Activated CD8-positive, alpha-beta memory T cell treated with anti-CD3 and anti-CD28 coated beads for 36 hours (primary cell): ENCODE measurements at regions not wholly inside any gene's neighbourhood (a gene's known extent, or its start where the extent isn't known, plus 50 kb on each side); places are given as distances from the start of the nearest gene placed in this dataset.
"Not testable (repeated sequence)": the region's sequence is repeated elsewhere in the genome, so short reads cannot be mapped to it uniquely, and the experiment has no call there.

Experiments used
- CTCF ChIA-PET: fragments of 350-600 bp; sonication (Branson Sonifier 250); formaldehyde crosslinking; loops from one replicate; lab custom pipeline; 2021; ENCODE audit warnings: antibody characterized with exemption; lab: Charles Lee
- POLR2A ChIA-PET: fragments of 350-600 bp; sonication (Branson Sonifier 250); formaldehyde crosslinking; loops from one replicate; lab custom pipeline; 2021; ENCODE audit warnings: antibody characterized with exemption; lab: Charles Lee

- ChIA-PET CTCF (no interaction called here), POLR2A (no interaction called here)
Measured at GRCh38 chr3:13766128-13766527, 113.7 kb downstream of the WNT7A start.

DNA sequence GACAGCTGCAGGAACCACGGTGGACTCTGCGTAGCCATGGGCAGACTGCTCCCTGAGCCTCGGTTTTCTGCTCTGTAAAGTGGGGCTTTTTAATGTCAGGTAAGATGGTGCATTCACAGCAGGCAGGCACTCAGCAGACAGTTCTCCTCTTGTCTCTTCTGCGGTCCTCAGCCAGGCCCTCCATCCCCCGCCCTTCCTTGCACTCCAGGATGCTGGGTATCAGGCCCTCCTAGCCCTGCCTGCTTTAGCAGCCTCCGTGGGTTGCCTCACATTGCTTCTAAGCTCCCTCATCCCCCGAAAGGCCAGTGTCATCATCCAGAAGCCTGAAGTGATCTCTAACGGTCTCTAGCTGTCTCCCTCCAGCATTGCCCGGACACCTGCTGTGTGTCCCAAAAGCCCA lies 115.7 kb downstream of the WNT7A start:
- POLR2A ChIA-PET, result no interaction called here

DNA sequence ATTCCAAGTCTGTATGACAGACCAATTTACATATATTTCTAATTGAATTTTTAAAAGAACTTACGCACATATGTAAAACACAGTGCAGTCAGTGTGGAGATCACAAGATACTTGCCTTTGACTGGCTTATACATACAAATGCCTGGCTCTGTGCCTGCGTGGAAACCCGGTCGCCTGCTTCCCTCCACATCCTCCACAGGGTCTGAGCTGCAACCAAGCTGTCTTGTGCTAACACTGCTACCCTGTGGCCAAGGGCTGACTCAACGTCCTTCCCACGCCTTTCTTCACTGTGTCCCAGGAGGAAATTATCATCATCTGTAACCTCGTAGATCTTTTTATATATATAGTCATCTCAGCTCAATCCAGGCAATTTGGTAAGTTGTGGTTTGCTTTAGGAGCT lies 117.0 kb downstream of the WNT7A start:
- CTCF ChIA-PET, result no interaction called here
- POLR2A ChIA-PET, result no interaction called here

More for the DNA sequence above, 115.7 kb downstream of the WNT7A start:
- CTCF ChIA-PET, result no interaction called here

GRCh38 chr3:13750731-13751130 lies 129.1 kb downstream of the WNT7A start:
- CTCF ChIA-PET, result no interaction called here
- POLR2A ChIA-PET, result no interaction called here

DNA sequence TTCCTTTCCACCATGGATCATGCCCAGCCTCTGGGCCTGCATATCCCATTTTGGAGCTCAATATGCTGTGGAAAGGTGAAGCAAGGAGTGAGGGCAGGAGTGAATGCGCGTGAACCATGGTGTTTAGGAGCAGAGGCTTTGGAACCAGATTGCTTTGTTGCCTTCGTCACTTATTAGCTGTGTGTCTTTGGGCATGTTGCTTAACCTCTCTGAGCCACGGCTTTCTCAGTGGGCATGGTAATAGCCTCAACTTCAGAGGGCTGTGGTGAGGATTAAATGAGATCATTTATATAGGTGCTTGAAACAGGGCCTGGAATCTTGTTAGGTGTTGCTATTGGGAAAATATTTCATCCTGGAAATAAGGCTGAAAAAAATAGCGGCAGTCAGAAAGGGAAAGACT lies 129.7 kb downstream of the WNT7A start:
- CTCF ChIA-PET, result no interaction called here
- POLR2A ChIA-PET, result no interaction called here

DNA sequence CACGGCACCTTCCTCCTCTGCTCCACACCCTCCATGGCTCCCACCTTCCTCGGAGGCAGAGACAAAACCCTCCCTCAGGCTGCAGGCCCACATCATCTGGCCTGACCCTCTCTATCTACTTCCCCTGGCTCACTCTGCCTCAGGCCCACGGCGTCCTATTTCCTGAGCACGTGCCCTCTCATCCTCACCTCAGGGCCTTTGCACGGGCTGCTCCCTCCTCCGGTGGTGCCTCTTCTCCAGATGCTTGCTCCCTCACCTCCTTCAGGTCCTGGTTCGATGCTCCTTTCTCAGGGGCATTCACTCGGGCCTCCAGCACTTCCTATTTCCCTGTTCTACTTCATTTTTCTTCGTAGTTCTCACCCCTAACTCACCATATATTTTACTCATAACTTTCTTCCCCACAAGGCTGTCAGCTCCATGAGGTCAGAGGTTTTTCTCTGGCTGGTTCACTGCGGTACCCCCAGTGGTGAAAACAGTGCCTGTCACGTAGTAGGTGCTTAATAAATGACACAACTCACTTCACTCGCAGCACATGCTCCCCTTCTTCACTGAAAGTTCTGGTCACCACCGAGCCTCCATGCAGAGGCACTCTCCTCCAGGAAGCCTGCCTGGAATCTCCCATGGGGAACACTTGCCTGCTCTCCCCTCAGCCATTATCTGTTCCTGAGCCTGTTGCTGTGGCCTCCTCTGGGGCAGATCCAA lies 130.7 kb downstream of the WNT7A start:
- ChIA-PET POLR2A (no interaction called here), CTCF (no interaction called here)

DNA sequence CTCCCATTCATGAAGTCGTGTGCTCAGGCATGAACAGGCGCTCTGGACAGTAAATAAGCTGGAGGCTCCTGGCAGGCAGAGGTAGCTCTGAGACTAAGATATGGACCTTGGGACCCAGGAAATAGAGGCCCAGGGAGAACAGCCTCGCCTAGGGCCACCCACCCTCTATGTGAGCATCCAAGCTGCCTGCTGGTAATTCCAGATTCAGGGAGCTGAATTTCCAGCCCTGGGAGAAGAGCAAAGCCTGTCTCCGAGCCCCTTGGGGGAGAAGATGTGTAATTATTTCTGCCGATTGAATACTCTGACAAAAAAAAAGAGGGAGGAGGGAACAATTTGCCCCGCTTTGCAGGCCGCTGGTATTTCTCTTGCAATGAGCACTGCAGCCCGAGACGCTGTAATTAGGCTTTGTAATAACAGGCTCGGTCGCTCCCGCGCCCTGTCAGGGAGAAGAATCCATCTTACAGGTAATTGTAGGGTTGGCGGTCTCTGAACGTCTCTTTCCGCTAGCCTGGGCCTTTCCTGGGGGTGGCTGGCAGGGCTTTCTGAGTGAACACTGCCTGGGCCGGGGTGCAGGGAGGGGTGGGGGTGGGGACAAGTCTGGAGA lies 131.5 kb downstream of the WNT7A start:
- POLR2A ChIA-PET, result no interaction called here
- CTCF ChIA-PET, result no interaction called here

GRCh38 chr3:13747627-13748026 lies 132.2 kb downstream of the WNT7A start:
- POLR2A ChIA-PET, result no interaction called here
- CTCF ChIA-PET, result no interaction called here

DNA sequence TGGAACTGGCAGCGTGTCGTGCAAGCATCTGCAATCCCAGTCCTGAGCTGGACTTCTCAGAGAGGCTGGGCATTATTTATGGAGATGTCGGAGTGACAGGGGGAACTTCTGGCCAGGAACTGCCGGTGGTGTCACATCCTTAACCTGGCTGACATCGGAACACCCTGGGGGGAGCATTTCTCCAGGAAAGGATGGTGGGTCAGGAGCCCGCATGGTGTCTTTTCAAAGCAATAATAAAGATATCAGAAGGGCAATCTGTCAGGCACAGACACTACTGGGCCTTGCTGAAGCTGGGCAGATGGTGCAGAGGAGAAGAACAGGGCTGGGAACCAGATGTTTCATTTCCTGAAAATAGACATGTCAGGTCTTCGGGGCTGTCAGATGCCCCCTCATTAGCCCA lies 133.5 kb downstream of the WNT7A start:
- ChIA-PET CTCF (no interaction called here), POLR2A (no interaction called here)

DNA sequence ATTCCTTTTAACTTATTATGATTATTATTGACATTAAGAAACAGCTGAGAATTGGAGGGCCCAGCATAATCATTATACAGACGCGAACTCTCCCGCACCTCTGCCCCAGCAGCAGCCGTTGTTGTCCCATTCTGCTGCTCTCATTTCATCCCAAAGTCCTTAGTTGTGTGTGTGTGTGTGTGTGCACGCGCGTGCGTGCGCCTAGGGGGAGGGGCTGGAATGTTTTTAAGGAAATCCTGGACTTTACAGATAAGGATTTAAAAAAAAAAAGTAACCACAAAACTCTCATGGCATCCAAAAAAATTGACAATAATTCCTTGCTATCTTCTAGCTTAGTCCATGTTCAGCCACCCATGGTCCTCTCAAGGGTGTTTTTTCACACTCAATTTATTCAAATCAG lies 134.2 kb downstream of the WNT7A start:
- ChIA-PET POLR2A (no interaction called here), CTCF (no interaction called here)

DNA sequence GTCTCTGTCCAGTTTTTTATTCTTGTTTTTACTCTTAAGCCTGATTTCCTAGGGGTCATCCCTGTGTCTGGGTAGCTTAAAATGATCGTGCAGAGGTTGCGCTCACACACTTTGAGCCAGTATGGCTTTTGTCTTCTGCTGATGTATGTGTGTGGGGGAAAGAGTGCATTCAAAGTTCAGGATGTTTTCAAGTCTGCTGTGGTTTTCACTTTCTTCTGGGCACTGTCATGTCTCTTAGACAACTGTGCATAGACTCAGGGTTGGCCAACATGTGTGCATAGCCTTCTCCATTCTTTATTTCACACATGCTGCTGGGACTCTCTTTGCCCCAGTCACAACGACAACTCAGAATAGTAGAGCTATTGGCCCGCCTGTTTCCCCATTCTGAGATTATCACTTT lies 139.1 kb downstream of the WNT7A start:
- POLR2A ChIA-PET, result no interaction called here
- CTCF ChIA-PET, result no interaction called here

GRCh38 chr3:13733726-13734125 lies 146.1 kb downstream of the WNT7A start:
- POLR2A ChIA-PET, CTCF ChIA-PET: not testable (repeated sequence)

GRCh38 chr3:13728487-13728886 lies 151.4 kb downstream of the WNT7A start:
- ChIA-PET POLR2A (no interaction called here), CTCF (no interaction called here)

DNA sequence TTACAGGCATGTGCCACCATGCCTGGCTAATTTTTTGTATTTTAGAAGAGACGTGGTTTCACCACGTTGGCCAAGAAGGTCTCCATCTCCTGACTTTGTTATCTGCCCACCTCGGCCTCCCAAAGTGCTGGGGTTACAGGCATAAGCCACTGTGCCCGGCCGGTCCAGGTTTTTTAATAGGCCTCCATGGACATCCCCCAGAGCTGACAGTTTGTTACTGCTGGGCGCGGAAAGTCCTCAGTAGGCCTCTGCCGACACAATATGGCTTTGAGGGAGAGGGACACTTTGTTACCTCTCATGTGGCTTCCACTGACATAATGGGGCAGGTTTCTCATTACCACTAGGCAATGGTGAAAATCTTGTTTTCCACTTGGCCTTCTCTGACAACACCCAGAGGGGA lies 152.0 kb downstream of the WNT7A start:
- ChIA-PET POLR2A (no interaction called here), CTCF (no interaction called here)

DNA sequence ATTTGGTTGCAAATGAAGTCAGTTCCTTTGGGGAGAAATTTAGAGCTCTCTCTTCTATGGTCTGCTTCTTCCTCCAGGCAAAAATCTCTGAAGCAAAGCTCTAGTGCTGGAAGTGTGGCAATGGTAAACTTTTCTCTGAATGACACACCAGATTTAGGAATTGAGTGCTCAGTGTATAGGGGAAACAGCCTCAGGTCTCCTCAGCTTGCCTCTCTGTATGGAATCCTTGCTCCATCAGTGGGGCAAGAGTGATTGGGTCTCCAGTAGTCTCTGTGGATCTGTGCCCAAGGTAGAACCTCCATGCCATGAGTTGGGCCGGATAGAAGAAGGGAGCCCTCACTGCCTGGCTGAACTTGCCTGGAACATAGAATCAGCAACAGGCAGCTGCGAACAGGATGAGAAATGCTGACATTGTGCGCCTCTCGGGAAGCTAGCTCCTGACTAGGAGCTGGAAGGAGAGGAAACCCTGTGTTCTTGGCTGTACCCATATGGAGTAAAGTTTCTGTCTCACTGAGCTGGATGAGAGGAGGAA lies 156.1 kb downstream of the WNT7A start:
- ChIA-PET CTCF (no interaction called here), POLR2A (no interaction called here)

- POLR2A ChIA-PET, result no interaction called here
- CTCF ChIA-PET, result no interaction called here
Measured at GRCh38 chr3:13722178-13722577, 157.7 kb downstream of the WNT7A start.

- ChIA-PET POLR2A (no interaction called here), CTCF (no interaction called here)
Measured at GRCh38 chr3:13718436-13718835, 161.4 kb downstream of the WNT7A start.

DNA sequence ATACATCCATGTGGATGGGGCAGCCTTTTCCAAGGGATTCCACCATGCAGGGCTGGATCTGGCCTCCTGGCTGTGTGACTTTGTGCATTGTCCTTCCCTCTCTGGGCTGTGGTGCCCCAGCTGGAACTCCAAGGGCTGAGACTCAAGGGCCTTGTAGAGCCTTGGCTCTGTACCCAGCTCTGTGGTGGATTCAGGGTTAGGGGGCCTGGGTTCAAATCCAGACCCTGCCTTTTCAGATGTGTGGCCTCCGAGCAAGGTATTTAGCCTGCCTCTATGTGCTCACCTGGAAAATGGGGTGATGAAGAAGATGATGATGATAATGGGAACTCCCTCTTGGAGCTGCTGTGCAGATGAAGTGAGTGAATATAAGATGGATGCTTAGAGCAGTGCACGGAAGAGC lies 161.9 kb downstream of the WNT7A start:
- ChIA-PET POLR2A (no interaction called here), CTCF (no interaction called here)

DNA sequence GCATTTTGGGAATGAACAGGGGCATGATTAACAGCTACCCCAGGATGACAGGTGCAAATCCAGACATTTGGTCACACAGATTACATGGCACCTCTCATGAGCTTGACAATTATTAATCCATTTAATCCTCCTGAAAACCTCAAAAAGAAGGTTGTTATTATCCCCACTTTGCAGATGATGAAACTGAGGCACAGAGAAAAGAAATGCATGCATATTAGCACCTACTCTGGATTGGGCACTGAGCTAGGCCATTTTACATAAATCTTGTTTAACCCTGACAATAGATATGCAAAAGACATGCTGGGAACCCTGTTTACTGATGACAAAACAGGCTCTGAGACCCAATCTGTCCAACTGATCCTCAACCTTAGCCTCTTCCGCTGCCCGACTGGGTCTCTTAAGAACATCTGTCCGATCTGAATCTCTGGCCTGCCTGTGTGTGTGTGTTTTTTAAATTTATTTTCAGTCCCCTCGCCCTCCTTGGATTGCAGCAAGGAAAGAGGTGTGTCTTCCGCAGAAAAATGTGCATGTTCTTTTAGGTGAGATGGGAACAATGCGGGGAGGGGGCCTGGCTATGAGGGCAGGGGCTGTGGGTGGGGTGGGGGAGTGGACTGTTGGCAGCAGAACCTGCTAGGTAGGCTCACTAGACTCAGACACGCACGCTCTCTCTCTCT lies 162.5 kb downstream of the WNT7A start:
- ChIA-PET CTCF (no interaction called here), POLR2A (no interaction called here)

GRCh38 chr3:13716540-13717221 lies 163.2 kb downstream of the WNT7A start:
- POLR2A ChIA-PET, result no interaction called here
- CTCF ChIA-PET, result no interaction called here
